H1 (cell line): ENCODE measurements at regions not wholly inside any gene's neighbourhood (a gene's known extent, or its start where the extent isn't known, plus 50 kb on each side); places are given as distances from the start of the nearest gene placed in this dataset.

Experiments used
- GABPA ChIP-seq: IDR thresholded peaks from 2 replicates; pipeline ENCODE4 v1.6.1; 2011; ENCODE audit warnings: mild to moderate bottlenecking, low read length, moderate library complexity, borderline replicate concordance; ENCODE audit not compliant: insufficient read depth
- KDM4A ChIP-seq: IDR thresholded peaks from one replicate; pipeline ENCODE4 v1.7.1; 2012; ENCODE audit warnings: low read depth, mild to moderate bottlenecking, moderate library complexity, low read length, inconsistent platforms; ENCODE audit not compliant: severe bottlenecking

DNA sequence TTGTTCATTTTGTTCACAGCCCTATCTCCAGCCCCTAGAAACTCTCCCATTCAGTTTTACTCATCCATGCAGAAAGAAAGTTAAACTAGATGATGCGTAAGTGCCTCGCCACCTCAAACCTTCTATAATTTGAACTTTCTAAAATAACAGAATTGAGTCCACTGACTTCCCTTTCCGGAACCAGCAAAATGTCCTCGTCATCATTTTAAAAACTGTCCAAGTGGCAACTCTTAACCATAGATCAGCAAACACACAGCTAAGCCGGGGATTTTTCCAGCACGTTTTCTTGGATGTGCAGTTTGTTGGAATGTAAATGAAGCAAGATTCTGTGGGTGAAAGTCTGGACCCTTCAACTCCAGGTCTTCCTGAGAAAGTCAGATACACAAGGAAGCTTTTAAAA lies 369.7 kb upstream of the ERCC4 start (continued):
- no peak for TF ChIP-seq GABPA
- no peak for TF ChIP-seq KDM4A
